Activated CD4-positive, alpha-beta memory T cell treated with anti-CD3 and anti-CD28 coated beads, Interleukin-2, amount 10 ng/mL, durations not matched to agents 7 days and 5 days (primary cell): ENCODE measurements at regions not wholly inside any gene's neighbourhood (a gene's known extent, or its start where the extent isn't known, plus 50 kb on each side); places are given as distances from the start of the nearest gene placed in this dataset.

Experiments
- CTCF ChIA-PET: fragments of 350-600 bp; sonication (Branson Sonifier 250); formaldehyde crosslinking; loops from one replicate; lab custom pipeline; 2021; ENCODE audit warnings: antibody characterized with exemption, inconsistent platforms; lab: Charles Lee
- POLR2A ChIA-PET: fragments of 350-600 bp; sonication (Branson Sonifier 250); formaldehyde crosslinking; loops from one replicate; lab custom pipeline; 2021; ENCODE audit warnings: antibody characterized with exemption; lab: Charles Lee
- DNase-seq: peaks from one replicate; pipeline ENCODE4 v3.0.0-alpha.2; 2020
- H3K27ac Mint-ChIP-seq: one replicate; pipeline ENCODE4 v1.8.0; 2021; ENCODE audit warnings: mild to moderate bottlenecking, mixed read lengths
- H3K27me3 Mint-ChIP-seq: one replicate; pipeline ENCODE4 v1.8.0; 2021; ENCODE audit warnings: mixed read lengths
- H3K36me3 Mint-ChIP-seq: one replicate; pipeline ENCODE4 v1.8.0; 2021; ENCODE audit warnings: low read depth, mixed read lengths
- H3K4me1 Mint-ChIP-seq: one replicate; pipeline ENCODE4 v1.8.0; 2021; ENCODE audit warnings: mixed read lengths
- H3K4me3 Mint-ChIP-seq: one replicate; pipeline ENCODE4 v1.8.0; 2021; ENCODE audit warnings: mild to moderate bottlenecking, mixed read lengths
- H3K9me3 Mint-ChIP-seq: one replicate; pipeline ENCODE4 v1.8.0; 2021; ENCODE audit warnings: mixed read lengths

DNA sequence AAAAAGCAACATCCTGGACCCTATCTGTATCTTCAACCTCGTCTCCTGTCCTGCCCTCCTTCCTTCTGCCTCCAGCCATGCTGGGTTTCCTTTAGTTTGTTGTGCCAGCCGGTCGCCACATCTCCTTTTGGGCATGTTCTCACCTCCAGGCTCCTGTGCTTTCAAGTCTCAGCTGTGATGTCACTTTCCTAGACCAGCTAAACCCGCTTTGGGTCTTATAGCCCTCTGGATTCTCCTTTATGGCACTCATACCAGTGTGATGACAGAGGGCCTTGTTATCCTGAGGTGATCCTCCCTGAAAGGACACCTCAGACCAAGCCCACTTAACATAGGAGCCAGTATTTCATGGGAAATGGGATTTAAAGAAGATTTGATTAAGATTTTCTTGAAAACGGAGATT lies 108.6 kb downstream of the EMX2 start:
- H3K36me3 Mint-ChIP-seq, result no peaks in the 10 kb centered on the region
- peaks cover 5% of the 10 kb centered on the region for H3K9me3 Mint-ChIP-seq
- no peak overlapping the region for H3K27ac Mint-ChIP-seq
- peaks cover 16% of the 10 kb centered on the region for H3K27me3 Mint-ChIP-seq
- CTCF ChIA-PET, result no interaction called here
- POLR2A ChIA-PET, result no interaction called here
- H3K4me3 Mint-ChIP-seq, result no peak overlapping the region
- H3K4me1 Mint-ChIP-seq, result peaks cover 17% of the 10 kb centered on the region
- no peak for DNase-seq

DNA sequence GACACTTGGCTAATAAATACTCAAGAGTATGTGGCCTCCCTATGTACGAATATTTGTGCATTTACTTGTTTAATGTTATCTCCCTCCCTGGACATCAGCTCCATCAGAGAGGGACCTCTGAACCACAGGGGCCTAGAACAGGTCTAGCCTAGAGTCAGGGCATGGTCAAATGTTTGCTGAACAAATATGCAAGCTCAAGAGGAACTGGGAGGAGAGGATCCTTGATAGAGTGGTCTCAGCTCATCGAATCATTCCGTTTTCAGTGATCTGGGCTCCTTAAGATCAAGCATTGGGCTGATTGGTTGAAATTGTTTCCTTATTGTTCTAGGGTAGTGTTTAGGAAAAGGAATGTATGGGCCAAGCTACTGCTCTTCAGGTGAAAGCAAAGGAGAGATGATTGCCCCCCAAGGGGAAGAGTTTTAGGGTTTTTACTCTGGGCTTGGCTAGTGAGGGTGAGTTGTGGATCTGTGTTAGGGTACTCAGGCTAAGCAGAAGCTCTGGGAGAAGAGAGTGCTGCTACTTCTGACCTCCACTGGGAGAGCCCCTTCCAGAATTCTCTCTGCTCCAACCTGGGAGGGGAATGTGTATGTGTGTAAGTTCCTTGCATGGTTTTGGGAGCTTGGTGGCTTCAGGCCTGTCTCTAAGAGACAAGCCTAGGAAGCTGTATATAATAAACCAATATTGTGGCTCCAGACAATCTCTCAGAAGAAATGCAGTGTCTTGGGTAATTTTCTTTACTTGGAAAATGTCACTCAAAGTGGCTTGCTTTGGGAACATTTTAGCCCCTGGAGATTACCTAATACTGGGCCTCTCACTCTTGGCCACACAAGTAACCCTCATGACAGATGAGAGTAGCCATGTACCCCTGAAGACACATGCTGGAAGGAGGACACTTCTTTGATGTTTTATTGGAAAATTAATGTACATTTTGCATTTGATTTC lies 110.0 kb downstream of the EMX2 start:
- H3K27ac Mint-ChIP-seq, result no peak overlapping the region
- no peaks in the 10 kb centered on the region for H3K36me3 Mint-ChIP-seq
- CTCF ChIA-PET, result interaction anchor here (0.6 kb wide), 1 partner anchor 16 kb away, joined by 3 read pairs; no protein-coding TSS in a partner anchor
- no peak for DNase-seq
- no peak overlapping the region for H3K4me3 Mint-ChIP-seq
- POLR2A ChIA-PET, result no interaction called here
- peaks cover 17% of the 10 kb centered on the region for H3K27me3 Mint-ChIP-seq
- H3K4me1 Mint-ChIP-seq, result peaks cover 19% of the 10 kb centered on the region
- peaks cover 8% of the 10 kb centered on the region for H3K9me3 Mint-ChIP-seq

- peaks cover 19% of the 10 kb centered on the region for H3K4me1 Mint-ChIP-seq
- no peak overlapping the region for H3K27ac Mint-ChIP-seq
- no peak overlapping the region for H3K4me3 Mint-ChIP-seq
- peaks cover 17% of the 10 kb centered on the region for H3K27me3 Mint-ChIP-seq
- H3K36me3 Mint-ChIP-seq, result no peaks in the 10 kb centered on the region
- peaks cover 8% of the 10 kb centered on the region for H3K9me3 Mint-ChIP-seq
- ChIA-PET CTCF (no interaction called here), POLR2A (no interaction called here)
- DNase-seq, result peak; percentile 51
These were observed 110.6 kb downstream of the EMX2 start for GRCh38 chr10:117653170-117653515.

GRCh38 chr10:117654105-117654504 lies 111.6 kb downstream of the EMX2 start:
- DNase-seq, result no peak
- POLR2A ChIA-PET, result no interaction called here

DNA sequence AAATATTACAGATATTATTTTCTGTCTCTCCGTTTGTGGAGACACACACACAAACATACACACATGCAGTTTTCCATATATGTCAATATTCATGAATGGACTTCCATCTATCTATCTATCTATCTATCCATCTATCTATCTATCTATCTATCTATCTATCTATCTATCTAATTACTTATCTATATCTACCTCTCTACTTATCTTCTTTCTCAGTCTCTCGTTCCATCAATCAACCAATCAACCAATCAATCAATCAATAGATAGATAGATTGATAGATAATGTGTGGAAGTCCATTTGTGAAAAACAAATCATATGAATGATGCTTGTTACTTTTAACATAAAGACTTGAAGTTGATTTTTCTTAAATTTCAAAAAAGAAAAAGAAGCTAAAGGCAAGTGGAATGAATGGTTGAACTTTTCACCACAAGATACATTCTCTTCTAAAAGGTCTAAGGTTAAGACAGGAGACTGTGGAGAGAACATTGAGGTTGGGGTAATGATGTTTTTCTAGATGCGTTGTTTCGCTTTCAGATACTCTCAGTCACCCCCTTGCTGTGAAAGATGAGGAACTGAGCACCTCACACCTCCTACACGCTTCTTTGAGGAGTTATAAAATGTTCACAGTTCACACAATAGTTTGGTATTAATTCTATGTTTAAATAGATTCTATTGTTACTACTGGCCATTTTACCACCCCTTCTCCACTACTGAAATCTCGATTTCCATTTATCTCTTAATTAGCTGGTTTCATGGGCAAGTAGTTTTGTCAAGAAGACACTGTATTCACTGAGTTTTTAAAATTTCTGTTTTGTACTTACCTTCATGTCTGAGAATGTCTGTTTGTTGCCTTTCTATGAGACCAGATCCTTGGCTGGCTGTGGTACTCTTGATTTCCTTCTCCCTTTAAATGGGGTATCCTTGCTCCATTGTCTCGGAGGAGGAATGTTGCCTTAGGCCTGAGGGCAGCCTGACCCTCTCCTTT lies 114.1 kb downstream of the EMX2 start:
- Mint-ChIP-seq H3K4me1 (peaks cover 19% of the 10 kb centered on the region), H3K27me3 (peaks cover 12% of the 10 kb centered on the region), H3K36me3 (no peaks in the 10 kb centered on the region), H3K9me3 (peaks cover 8% of the 10 kb centered on the region), H3K4me3 (no peak overlapping the region), H3K27ac (no peak overlapping the region)
- CTCF ChIA-PET, result no interaction called here
- DNase-seq, result no peak
- POLR2A ChIA-PET, result no interaction called here

More at GRCh38 chr10:117654105-117654504, 111.6 kb downstream of the EMX2 start:
- peaks cover 8% of the 10 kb centered on the region for H3K9me3 Mint-ChIP-seq
- CTCF ChIA-PET, result no interaction called here
- H3K4me1 Mint-ChIP-seq, result peaks cover 19% of the 10 kb centered on the region
- H3K27ac Mint-ChIP-seq, result no peak overlapping the region
- H3K27me3 Mint-ChIP-seq, result peaks cover 17% of the 10 kb centered on the region
- H3K36me3 Mint-ChIP-seq, result no peaks in the 10 kb centered on the region
- no peak overlapping the region for H3K4me3 Mint-ChIP-seq

DNA sequence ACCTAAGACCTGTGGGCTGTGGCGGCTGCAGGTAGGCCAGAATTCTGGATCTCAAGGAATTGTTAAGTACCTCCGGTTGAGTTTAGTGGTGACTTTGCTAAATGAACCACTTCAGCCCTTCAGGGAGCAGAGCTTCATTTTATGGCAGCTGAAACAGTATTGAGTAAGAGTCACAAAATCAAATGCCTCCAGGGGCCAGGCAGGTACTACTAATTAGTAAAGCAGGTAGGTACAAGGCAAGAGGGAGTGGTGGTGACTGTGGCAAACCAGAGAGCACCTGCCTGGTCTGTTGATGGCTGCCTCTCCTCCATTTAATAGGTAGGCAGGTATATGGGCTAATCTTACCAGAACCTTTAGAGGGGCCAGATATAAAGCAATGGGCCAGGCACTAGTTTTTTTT lies 118.8 kb downstream of the EMX2 start:
- Mint-ChIP-seq H3K4me1 (peaks cover 2% of the 10 kb centered on the region), H3K27me3 (peaks cover 7% of the 10 kb centered on the region), H3K9me3 (peaks cover 2% of the 10 kb centered on the region), H3K27ac (no peak overlapping the region), H3K36me3 (no peaks in the 10 kb centered on the region), H3K4me3 (no peak overlapping the region)
- DNase-seq, result no peak
- POLR2A ChIA-PET, result no interaction called here
- CTCF ChIA-PET, result no interaction called here

DNA sequence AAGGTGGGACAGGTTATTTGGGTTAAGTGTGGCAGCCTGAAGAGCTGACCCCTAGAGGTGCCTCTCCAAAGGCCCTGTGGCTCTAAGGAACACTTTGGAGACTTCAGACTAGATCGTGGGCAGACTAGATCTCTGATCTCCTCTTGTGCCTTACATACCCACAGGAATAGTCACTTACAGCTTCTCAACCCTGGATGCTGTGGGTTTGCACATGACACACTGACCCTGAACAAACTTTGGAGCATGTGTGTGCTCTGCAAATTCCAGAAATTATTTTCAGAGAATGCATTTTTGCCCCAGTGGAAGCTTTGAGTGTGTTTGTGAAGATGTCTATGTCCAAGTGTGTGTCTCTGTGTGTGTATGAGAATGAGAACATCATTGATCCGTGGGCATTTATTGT lies 119.6 kb downstream of the EMX2 start:
- ChIA-PET CTCF (no interaction called here), POLR2A (no interaction called here)
- H3K27ac Mint-ChIP-seq, result no peak overlapping the region
- H3K4me3 Mint-ChIP-seq, result no peak overlapping the region
- H3K9me3 Mint-ChIP-seq, result no peaks in the 10 kb centered on the region
- peaks cover 5% of the 10 kb centered on the region for H3K27me3 Mint-ChIP-seq
- no peaks in the 10 kb centered on the region for H3K4me1 Mint-ChIP-seq
- DNase-seq, result no peak
- H3K36me3 Mint-ChIP-seq, result no peaks in the 10 kb centered on the region

- Mint-ChIP-seq H3K27me3 (peaks cover 5% of the 10 kb centered on the region), H3K36me3 (no peaks in the 10 kb centered on the region), H3K27ac (no peak overlapping the region), H3K9me3 (no peaks in the 10 kb centered on the region), H3K4me3 (no peak overlapping the region), H3K4me1 (no peaks in the 10 kb centered on the region)
- ChIA-PET POLR2A (no interaction called here), CTCF (no interaction called here)
- DNase-seq, result no peak
These were observed 120.4 kb downstream of the EMX2 start for GRCh38 chr10:117662751-117663540.

DNA sequence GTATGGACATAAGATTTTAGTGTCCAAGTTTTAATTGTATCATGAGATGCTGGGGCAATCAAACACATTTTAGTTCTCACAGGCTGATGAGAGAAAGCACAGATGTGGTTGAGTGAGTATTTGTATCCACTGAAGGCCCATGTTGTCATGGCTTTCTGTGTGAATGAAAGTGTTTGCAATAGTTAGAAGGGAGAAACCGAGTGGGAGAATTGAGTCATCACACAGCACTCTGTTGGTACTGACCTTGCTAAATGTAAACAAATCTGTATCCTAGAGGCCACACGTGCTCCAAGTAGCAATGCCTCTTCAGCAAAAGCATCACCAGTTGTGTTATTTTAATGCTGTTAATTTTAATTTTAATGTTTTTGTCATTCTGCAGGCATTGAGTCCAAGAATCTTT lies 121.2 kb downstream of the EMX2 start:
- CTCF ChIA-PET, result no interaction called here
- Mint-ChIP-seq H3K36me3 (no peaks in the 10 kb centered on the region), H3K4me1 (no peaks in the 10 kb centered on the region), H3K4me3 (no peak overlapping the region), H3K9me3 (no peaks in the 10 kb centered on the region), H3K27me3 (peaks cover 5% of the 10 kb centered on the region), H3K27ac (no peak overlapping the region)
- POLR2A ChIA-PET, result no interaction called here
- DNase-seq, result no peak

DNA sequence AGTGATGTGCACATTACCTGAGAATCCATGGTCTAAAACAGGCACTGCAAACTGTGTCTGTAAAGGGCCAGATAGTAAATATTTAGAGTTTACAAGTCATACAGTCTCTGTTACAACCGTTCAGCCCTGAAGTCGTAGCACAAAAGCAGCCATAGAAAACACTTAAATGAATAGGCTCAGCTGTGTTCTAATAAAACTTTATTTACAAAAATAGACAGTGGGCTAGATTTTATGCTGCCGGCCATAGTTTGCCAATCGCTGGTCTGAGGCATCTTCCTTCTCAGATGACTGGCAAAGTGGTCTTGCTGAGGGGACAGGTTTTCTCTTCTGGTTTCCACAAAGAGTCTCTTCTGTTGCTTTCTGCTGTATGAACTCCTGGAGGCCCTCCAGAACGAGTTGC lies 121.7 kb downstream of the EMX2 start:
- no peak for DNase-seq
- H3K27me3 Mint-ChIP-seq, result peaks cover 5% of the 10 kb centered on the region
- POLR2A ChIA-PET, result no interaction called here
- CTCF ChIA-PET, result no interaction called here
- H3K4me1 Mint-ChIP-seq, result no peaks in the 10 kb centered on the region
- H3K27ac Mint-ChIP-seq, result no peak overlapping the region
- no peak overlapping the region for H3K4me3 Mint-ChIP-seq
- no peaks in the 10 kb centered on the region for H3K9me3 Mint-ChIP-seq
- H3K36me3 Mint-ChIP-seq, result no peaks in the 10 kb centered on the region

- Mint-ChIP-seq H3K4me3 (no peak overlapping the region), H3K27ac (no peak overlapping the region), H3K4me1 (no peaks in the 10 kb centered on the region), H3K36me3 (no peaks in the 10 kb centered on the region), H3K27me3 (no peaks in the 10 kb centered on the region), H3K9me3 (no peaks in the 10 kb centered on the region)
- CTCF ChIA-PET, result no interaction called here
- POLR2A ChIA-PET, result no interaction called here
- DNase-seq, result no peak
These were observed 123.6 kb downstream of the EMX2 start for GRCh38 chr10:117666166-117666565.

DNA sequence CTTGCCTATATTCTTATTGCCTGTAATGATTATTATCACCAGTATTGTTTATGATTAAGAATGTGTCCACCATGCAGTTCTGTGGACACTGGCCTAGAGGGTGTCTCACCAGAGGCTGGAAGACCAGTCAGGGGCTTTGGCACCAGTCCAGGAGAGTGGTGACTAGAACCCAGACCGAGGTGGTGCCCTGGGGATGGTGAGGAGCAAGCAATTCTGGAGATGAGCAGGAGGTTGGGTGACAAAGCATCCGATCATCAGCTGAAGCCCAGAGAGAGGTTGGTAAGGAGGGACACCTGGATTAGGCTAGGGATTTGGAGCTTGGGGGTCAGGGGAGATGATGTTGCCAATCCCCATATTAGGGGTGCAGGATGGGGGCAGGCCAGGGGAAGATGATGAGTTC lies 124.4 kb downstream of the EMX2 start:
- no peaks in the 10 kb centered on the region for H3K4me1 Mint-ChIP-seq
- CTCF ChIA-PET, result no interaction called here
- H3K27ac Mint-ChIP-seq, result no peak overlapping the region
- no peak for DNase-seq
- no peaks in the 10 kb centered on the region for H3K27me3 Mint-ChIP-seq
- H3K9me3 Mint-ChIP-seq, result no peaks in the 10 kb centered on the region
- POLR2A ChIA-PET, result no interaction called here
- no peak overlapping the region for H3K4me3 Mint-ChIP-seq
- no peaks in the 10 kb centered on the region for H3K36me3 Mint-ChIP-seq

DNA sequence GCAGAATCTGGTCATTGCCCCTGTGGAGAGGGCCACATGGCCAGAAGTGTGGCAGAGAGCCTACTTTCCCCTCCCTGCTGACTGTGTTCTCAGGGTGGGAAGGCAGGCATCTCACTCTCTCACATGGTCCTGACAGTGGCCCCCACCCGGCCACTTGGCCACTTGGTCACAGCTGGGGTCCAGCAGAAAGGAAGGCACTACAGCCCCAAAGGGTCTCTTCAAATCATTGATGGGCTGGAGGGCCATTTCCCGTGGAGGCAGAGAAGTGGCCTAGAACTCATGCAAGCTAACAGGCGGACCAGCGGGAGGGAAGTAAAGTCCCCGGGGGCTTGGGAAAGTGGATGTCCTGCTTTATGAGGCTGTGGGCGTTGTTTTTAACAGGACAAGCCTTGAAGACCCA lies 125.3 kb downstream of the EMX2 start:
- Mint-ChIP-seq H3K27me3 (no peaks in the 10 kb centered on the region), H3K9me3 (no peaks in the 10 kb centered on the region), H3K4me3 (no peak overlapping the region), H3K36me3 (no peaks in the 10 kb centered on the region), H3K27ac (no peak overlapping the region), H3K4me1 (no peaks in the 10 kb centered on the region)
- ChIA-PET CTCF (no interaction called here), POLR2A (no interaction called here)
- no peak for DNase-seq
